Activated T-cell treated with anti-CD3 and anti-CD28 coated beads for 1 hour (primary cell): ENCODE measurements at regions not wholly inside any gene's neighbourhood (a gene's known extent, or its start where the extent isn't known, plus 50 kb on each side); places are given as distances from the start of the nearest gene placed in this dataset.

Source experiments
- DNase-seq: peaks from one replicate; pipeline ENCODE4 v3.0.0-alpha.2; 2020; ENCODE audit warnings: low read depth

- DNase-seq: no peak
Observed at GRCh38 chr21:16538936-16539440, 809.2 kb downstream of the USP25 start.

DNA sequence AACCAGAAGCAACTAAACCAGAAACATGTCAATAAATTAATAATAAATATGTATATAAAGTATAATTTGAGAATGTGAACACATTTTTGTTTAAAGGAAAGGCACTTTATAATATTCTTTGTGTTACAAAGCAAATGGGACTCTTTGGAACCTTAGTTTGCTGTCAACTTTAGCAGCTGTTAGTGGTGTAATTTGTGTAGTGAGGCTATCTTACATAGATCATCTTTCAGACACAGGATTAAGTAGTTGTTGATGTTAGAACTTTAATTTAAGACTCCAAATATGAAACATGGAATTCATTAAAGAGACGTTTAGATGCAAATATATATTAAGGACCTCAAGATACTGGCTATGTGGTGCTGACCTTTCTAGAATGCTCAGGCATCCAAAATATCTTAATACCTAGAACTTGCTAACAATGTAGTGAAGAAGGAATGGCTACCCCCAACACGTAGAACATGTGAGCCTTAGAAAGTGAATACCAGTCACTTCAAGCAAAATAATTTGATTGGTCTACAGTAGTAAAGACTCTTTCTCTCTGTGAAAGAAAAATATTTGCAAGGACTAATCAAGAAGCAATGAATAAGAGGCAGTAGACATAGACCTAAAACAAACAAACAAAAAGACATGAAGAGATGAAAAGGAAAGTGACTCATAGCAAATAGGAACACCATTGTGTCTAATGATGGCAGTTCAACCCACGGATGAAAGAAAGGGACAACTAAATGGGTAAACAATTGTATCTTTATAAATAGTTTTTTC, 811.4 kb downstream of the USP25 start:
- DNase-seq: no peak

DNA sequence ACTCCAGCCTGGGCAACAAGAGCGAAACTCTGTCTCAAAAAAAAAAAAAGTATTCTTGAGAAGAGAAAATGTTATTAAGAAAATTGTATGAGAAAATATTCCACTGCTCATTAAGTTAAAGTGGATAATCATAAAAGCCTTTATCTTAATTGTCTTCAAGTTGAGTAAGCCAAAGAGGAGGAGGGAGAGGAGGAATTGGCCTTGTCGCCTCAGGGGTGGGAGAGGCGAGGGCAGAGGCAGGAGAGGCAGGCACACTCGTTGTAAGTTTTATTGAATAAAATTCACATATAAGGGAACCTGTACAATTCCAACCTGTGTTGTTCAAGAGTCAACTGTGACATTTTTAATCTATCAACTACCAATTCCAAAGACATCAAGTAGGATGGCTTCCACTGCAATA, 820.3 kb downstream of the USP25 start:
- no peak for DNase-seq

DNA sequence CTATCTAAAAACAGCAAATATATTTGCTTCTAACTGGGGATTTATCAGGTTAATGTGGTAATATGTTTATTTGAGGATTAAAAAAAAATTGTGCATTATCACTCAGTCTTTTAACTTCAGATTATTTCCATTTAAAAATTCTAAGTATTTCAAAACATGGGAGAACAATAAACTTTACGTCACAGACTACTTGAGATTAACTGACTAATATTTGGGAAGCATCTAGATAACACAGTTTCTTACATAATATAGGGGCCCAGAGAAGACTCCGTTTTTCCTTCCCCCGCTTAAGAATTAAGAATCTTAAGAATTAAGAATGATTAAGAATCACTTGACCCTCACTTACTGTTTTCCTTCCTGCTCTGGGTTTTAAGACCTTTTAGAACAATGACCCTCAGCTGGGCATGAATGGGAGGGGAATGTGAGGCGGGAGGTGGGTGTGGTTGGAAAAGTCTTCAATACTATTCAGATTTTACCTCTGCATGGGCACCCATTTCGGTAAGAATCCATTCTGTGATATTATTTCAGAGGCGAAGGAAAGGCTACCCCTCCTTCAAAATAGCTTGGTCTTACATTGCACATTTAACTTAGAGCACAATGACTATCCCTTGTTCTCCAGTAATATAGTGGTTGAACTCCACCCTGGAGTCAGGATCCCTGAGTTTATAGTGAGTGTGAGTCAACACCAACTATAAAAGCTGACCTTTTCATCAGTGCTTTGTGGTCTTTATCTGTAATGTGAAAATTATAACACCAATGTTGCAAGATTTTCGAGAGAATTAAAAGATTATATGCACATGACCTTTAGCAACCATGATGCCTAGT, 821.3 kb downstream of the USP25 start:
- no peak for DNase-seq

DNA sequence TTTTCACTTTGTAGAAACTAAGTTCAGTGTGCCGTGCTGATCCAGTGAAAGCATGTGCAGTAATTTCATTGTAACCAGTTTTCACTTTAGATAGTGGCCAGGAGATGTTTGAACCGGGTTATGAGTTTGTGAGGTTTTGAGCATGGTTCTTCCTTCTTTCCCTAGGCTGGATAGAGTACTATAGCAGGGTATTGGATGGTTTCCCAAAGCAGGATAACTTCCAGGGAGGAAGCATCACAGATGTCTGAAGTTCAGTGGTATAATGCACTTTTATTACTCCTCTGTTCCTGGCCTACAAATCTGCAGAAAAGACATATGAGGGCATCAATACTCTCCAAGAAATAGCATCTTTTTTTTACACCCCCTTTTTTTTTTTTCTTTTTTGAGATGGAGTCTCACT, 823.1 kb downstream of the USP25 start:
- DNase-seq: no peak

DNA sequence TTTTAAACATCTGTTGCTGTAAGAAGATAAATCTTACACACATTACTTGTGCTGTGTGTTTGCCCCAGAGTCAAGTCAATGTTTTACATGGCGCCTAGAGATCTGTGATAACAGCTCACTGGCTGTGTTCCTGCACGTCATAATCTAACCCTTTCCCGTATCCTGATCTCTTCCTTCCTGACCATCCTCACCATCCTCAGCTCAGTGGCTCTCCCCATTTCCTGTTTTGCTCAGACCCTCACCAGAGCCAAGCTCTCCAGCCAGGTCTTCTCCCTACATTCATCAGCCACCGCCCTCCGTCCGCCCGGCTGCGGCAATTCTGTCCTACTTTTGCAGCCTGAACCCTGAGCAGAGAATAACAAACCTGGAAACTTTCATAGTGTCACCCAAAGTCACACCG, 824.7 kb downstream of the USP25 start:
- no peak for DNase-seq

- DNase-seq: no peak
Observed at GRCh38 chr21:16563116-16563515, 833.3 kb downstream of the USP25 start.

DNA sequence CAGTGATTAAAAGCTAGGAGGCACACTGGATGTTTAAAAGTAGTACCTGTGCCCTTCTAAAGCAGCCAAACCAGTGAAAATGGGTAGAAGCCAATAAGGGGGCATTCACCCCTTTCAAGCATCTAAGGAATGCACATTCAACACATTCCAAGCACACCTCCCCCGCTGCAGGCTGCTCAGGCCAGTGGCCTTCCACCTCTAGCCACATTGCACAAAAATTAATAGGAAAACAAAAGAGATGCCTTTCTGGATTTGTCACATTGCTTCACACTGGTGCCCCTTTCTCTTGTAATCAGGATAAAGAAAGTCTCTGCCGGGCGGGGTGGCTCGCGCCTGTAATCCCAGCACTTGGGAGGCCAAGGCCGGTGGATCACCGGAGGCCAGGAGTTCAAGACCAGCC, 834.0 kb downstream of the USP25 start:
- DNase-seq: no peak

GRCh38 chr21:16568244-16568643, 838.5 kb downstream of the USP25 start:
- DNase-seq: no peak

DNA sequence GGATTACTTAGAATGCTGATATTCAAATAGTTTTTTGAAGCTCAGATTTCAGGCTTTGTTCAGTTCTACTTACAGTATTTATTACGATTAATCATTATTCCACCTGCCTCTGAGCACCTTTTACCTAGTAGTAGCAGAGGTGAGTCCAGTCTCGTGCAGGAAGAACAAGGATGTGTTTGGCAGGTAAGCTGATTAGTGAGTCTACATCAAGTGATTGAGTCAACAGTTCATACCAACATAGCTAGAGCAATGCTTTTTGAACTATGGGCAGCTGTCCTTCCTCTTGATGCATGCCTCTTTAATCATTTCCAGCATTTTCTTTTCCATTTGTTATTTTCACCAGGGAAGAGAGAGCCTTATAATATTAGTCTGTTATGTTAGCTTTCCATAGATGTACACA, 838.9 kb downstream of the USP25 start:
- DNase-seq: no peak

- DNase-seq: no peak
Observed at GRCh38 chr21:16569679-16570078, 839.9 kb downstream of the USP25 start.

DNA sequence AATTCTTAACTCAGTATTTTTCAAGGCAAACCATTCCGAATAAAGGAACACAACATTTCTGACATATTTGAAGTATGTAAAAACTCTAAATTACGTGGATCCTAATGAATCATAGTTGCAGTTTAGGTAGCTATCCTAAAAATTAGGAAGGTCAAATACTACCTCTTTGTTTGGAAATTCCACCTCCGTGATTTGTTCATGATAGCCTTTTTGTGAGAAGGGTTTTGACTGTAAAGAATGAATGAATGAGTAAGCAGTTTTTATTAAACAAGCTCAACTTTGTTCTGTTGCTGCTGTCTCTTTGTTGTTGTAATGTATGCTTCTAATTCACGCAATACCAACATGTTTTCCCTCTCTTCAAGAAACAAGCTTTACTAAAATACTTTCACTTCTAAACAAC, 840.4 kb downstream of the USP25 start:
- DNase-seq: no peak

- DNase-seq: no peak
Observed at GRCh38 chr21:16570856-16571255, 841.1 kb downstream of the USP25 start.

DNA sequence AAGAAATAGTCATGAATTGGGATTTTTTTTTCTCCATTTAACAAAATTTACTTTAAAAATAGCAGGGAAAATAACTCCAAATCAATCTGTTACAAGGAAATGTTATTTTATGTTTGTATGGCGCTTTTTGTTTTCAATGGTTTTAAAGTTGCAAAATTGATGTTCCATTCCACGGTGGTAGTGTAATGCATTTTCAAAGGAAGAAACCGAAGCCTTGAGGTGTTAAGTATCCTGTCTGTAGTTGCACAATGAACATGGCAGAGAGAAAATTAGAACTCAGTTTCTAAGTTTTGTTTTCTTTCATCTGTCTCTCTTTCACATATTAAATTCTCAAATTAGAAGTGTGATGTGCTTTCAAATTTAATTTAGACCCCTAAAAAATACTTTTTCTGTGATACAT, 841.8 kb downstream of the USP25 start:
- DNase-seq: no peak

DNA sequence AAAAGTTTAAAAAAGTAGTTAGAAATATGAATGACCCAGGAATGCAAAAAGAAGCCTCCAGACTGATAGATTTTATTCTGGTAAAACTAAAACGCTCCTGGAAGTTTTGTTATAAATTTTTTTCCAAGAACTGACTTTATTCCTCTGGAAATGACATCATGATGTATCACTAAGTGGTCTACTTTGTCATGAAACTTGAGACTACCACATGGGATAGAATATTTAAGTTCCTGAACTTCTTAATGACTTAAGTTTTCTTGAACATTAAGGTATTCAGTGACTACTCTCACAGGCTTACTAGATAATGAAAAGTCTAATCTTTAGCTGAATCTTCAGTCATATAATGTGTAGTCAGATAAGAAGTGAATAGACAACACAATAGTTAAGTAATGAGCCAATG, 842.2 kb downstream of the USP25 start:
- DNase-seq: no peak

DNA sequence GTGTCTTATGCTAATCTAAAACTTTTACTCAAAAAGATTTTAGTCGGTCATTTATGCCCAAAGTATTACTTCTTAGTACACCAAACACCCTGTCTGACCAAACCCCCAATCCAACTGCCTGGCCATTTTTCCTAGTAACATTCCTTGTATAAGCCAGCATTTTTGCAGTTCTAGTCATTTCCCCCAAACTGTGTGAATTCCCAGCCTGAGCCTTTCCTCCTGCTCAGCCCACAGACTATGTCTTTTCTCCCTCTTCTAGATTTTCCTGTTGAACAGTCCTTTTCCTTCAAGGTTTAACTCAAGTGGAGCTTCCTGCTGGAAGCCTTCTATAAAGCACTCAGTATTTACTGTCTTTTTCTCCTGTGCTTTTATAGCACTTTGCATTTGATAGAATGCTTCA, 843.8 kb downstream of the USP25 start:
- DNase-seq: no peak

DNA sequence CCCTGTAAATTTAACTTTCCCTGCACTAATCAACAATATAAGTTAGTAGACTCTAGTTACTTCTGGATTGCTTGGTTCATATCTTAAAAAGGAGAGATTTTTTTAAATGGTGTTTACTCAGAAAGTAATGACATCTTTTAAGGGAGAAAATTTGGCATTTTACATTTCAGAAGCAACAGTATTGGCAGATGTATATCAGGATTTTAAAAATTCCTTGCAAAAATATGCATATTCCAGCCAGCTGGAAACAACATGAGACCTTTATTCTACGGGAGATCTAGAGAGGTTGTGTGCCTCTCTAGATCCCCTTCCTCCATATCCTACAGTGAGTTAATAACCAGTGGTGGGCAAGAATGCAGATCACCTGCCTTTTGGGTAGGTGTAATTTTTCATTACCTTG, 848.2 kb downstream of the USP25 start:
- DNase-seq: no peak

DNA sequence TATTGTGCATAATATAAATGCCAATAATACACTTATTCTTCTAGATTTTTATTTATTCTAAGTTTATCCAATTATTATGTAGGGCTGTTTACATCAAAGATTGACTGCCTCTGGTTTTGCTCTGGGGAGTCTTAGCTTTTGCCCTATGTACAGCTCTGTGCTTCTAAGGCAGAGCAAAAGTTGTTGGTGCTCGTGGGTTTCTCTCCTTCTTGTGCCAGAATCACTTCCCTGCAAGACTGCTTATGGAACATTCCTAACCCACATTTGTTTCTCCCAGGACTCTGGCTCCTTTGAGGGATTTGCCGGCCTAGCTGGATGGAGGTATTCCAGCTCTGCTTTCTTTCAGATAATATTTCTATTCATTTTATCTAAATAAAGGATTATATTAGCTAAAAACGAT, 849.1 kb downstream of the USP25 start:
- DNase-seq: no peak

DNA sequence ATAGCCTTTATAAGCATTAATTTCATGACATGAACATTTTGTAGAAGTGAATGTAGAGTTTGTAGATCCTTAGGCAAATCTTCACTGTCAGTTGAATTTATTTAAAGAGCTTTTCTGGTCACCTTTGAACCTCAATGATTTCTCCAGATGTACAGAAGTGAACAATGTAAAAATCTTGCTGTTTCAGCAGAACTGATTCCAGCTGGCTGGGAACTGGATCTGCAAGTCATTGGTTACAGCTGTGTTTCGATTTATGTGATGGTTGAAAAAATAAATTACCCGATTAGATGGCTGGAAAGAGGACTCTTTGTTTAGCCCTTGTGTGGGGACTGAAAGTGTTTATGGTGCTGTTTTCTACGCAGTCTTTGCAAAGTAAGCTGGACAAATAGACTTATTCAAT, 849.8 kb downstream of the USP25 start:
- no peak for DNase-seq

GRCh38 chr21:16580661-16581060, 850.9 kb downstream of the USP25 start:
- no peak for DNase-seq

DNA sequence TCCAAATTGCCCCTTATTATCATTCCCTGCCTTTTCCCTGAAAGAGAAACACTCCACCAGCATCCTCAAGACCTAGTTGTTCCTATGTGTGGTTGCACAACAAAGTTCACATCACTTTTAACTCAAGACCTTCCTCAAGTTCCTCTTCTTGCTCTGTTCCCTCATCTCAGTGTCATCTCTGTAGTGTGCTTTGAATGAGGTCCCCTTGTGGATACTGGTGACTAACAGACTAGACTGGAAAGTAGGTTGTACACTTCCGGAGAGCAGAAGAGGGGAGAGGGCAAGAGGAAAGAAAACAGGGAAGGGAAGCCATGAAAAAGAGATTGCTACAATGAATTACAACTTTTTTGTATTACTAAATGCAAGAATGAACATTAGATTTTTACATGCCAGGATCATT, 853.8 kb downstream of the USP25 start:
- DNase-seq: no peak

DNA sequence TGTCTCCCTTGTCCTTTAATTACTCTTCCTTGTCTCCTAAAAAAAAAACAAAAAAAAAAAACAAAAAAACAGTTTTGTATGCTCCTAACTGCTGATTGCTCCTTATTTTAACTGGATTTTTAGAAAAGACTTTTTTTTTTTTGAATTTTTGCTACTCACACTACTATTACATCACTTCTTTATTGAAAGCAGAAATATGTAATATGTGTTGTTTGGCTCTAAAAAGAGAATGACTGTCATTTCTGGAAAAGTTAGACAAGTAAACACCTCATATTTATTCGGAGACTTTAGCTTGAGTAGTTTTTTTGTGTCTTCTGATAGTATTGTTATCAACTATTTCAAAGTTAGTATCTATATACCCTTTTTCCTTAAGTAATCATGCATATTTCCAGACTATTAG, 855.0 kb downstream of the USP25 start:
- DNase-seq: no peak

GRCh38 chr21:16585896-16586295, 856.1 kb downstream of the USP25 start:
- DNase-seq: no peak
